ENCODE measurements at regions not wholly inside any gene's neighbourhood (a gene's known extent, or its start where the extent isn't known, plus 50 kb on each side); places are given as distances from the start of the nearest gene placed in this dataset.
"Not testable (repeated sequence)": the region's sequence is repeated elsewhere in the genome, so short reads cannot be mapped to it uniquely, and the experiment has no call there.

DNA sequence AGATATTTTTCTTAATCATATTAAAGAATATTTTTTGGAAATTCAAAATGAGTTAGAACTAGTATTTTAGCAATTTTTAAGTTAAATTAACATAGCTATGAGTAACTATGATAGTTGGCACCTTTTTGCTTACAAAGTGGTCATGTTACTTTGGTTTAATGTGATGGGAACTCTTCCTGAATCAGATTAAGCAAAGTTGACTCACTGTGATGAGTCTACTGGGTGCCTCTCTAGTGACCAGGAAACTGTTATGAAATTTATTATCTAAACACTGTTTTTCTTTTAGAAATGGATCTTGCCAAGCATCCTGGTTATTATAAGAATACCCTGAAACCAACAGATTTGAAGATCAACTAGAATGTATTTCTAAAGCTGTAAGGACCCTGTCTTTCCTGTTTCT is 985.8 kb downstream of the TRAM1L1 start:
- DNase-seq, result no peak

DNA sequence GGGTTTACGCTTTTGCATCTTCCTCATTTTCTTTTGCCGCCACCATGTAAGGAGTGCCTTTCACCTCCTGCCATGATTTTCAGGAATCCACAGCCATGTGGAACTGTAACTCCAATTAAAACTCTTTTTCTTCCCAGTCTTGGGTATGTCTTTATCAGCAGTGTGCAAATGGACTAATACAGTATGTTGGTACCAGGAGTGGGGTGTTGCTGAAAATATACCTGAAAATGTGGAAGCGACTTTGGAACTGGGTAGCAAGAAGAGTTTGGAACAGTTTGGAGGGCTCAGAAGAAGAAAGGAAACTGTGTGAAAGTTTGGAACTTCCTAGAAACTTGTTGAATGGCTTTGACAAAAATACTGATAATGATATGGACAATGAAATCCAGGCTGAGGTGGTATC is 983.9 kb upstream of the NDST4 start:
- not testable (repeated sequence) for DNase-seq

DNA sequence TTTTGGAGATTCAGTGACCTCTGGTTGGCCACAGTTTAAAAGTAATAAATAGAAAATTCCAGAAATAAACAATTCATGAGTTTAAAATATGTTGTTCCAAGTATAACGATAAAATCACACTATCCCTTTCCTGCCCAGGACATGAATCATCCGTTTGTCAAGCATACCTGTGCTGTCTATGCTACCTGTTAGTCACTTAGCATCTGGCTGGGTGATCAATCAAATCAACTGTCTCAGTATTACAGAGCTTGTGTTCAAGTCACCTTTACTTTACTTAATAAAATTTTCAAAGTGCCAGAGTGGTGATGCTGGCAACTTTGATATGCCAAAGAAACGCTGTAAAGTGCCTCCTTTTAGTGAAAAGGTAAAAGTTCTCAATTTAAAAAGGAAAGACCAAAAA is 979.5 kb upstream of the NDST4 start:
- DNase-seq, result no peak

DNA sequence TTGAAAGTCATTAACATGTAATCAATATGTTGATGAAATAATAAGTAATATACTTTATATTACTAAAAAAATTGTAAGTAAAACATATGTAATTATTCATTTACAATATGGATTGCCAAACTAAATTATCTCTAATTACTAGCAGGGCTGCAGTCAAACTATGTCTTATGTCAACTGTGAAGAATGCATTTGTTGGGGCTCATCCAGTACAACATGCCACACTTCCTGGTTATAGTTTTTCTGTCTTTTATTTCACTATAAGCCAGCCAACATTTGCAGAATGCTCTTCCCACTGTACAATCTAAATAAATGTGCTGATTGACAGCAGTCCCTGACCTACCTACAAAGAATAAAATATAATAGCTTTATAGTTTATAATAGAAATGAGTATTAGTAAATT is 975.4 kb upstream of the NDST4 start:
- DNase-seq, result no peak

DNA sequence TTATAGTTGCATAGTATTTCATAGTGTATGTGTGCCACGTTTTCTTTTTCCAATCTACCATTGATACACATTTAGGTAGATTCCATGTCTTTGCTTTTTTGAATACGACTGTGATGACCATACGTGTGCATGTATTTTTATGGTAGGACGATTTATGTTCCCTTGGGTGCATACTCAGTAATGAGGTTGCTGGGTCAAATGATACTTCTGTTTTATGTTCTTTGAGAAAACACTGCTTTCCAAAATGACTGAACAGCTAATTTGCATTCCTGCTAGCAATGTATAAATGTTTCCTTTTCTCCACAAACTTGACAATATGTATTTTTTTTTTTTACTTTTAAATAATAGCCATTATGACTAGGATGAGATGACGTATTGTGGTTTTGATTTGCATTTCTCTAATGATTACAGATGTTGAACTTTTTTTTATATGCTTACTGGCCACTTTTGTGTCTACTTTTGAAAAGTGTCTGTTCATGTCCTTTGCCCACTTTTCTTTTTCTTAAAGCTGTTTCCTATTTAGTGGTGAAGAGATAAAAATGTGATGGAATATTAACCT is 969.5 kb upstream of the NDST4 start:
- no peak for DNase-seq

DNA sequence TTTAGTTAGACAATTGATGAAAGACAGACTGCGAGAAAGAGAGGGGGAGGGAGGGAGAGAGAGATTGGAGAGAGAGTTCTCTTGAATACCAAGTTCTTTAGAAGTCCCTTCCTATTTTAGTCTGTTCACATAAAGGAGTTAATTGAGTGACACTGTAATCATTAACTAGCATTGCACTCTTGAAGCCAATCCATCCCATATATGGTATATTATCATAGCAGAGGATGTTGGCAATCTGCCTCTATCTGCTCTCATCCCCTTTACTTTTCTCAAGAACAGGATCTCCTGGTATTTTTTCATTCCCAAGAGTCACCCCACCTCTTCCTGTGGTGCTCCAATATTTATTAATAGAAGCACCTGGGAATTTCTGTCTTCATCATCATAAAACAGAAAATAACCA is 959.6 kb upstream of the NDST4 start:
- DNase-seq, result no peak

DNA sequence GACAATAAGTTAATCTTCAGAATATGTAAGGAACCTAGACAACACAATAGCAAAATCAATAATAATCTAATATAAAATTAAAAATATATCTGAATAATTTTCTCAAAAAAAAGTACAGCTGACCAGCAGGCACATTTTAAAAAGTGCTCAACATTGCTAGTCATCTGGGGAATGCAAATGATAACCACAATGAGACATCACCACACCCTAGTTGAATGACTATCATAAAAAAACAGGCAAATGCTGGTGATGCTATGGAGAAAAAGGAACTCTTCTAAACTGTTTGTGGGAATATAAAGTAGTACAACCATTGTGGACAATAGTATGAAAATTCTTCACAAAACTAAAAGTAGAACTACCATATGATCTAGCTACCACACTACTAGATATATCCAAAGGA is 956.9 kb upstream of the NDST4 start:
- DNase-seq, result no peak

DNA sequence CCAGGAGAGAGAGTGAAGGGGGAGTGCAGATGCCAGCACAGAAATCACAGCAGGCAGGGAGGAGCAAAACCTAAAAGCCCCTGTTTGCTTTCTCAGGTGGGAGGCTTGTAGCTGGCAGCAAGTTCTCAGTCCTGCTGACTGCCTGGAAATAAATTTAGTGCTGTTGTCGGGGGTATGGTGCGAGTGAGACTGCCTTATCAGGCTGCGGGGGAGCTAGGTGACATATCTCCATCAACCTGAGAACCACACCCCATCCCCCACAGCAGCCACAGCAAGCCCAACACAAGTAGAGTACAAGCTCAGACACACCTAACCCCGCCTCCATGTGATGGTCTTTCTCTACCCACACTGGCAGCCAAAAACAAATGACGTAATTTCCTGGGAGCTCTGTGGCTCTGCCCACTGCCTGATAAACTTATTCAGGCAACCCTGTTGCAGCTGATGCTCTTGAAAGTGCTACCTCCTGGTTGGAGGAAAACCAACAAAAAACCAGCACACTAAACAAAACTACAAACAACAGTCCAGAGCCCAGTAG is 953.4 kb upstream of the NDST4 start:
- no peak for DNase-seq

DNA sequence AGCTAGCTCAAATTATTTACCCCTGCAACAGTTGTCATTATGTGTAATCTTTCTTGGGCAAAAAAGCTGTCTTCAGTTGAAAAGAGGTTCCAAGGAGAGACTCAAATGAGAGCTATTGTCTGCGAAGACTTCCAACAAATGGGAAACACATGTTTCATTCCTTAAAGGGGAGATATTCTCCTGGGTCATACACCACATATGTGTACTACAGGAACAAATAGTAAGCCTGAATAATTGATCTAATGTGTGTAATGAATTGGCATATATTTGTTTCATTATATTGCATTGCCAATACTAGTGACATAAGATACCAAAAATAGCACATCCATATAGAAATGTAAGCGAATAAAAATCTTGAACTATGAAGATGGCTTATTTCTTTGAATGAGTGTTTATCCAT is 950.9 kb upstream of the NDST4 start:
- no peak for DNase-seq

DNA sequence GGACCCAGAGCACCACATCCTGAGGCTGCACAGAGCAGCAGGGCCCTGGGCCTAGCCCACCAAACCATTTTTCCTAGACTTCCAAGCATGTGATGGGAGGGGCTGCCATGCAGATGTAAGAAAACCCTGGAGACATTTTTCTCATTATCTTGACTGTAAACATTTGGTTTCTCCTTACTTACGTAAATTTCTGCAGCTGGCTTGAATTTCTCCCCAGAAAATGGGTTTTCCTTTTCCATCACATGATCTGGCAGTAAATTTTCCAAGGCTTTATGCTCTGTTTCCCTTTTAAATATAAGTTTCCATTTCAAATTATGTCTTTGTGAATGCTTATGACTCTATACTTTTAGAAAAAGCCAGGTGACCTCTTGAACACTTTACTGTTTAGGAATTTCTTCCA is 945.9 kb upstream of the NDST4 start:
- DNase-seq, result no peak

DNA sequence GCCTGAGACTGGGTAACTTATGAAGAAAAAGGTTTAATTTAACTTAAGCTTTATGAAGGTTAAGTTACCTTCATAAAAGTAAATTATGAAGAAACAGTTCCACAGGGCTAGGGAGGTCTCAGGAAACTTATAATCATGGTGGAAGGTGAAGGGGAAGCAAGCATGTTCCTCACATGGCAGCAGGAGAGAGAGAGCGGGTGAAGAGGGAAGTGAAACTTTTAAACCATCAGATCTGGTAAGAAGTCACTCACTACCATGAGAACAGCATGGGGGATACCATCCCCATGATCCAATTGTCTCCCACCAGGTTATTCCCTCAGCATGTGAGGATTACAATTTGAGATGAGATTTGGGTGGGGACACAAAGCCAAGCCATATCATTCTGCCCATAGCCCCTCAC is 944.7 kb upstream of the NDST4 start:
- no peak for DNase-seq

DNA sequence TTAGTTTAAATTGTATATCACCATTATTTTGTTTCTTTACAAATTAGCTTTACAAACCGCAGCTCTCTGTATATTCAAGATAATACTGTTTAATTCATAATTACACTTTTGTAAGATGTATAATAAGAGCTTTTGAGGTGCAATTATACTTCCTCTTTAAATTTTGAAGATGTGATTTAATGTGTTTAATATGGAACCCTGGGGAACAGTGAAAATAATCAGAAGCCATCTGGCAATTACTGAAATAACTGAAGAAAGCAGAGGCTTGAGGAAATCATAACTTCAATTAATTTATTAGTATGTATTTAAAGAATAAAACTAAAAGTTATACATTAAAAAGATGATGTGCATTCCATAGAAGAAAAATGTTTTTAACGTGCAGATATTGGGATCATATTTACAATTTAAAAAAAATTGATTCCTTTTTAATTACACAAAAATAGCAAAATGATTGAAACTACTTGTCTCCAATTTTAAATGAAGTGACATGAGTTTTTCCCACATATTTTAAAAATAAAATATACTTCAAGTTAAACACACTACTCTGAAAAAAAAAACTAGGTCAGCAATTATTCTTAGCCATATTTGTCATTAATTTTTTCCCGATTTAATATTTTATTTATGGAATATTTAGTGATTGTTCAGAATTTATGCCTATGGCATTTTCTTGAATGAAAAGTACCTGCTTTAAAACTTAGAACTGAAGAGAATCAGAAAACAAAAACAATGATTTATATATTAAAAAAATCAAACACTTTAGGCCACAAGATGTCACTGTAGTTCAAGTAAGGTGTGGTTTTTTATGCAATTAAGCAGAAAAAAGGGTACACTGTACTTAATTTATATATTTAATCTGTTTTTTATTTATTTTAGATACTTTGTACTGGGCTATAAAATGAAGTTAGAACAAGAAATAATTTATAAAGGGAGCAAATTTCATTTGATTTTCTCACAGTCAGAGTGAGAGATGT is 942.7 kb upstream of the NDST4 start:
- no peak for DNase-seq

DNA sequence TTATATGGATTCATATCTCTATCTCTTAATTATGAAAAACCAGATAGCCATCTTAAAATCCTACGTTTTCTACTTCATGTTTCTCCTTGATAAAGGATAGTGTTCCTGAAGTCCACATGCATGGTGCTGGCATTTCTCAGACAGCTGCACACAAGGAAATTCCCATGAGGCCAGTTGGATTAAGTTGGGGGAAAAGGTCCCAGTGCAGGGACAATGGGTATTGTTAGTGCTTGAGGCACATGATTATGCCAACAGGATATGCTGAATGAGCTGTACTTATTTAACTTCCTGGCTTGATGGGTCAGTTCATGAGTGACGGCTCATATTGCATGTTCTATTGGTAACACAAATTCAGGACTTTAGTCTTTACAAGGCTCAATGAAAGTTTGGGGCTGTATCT is 913.9 kb upstream of the NDST4 start:
- no peak for DNase-seq

DNA sequence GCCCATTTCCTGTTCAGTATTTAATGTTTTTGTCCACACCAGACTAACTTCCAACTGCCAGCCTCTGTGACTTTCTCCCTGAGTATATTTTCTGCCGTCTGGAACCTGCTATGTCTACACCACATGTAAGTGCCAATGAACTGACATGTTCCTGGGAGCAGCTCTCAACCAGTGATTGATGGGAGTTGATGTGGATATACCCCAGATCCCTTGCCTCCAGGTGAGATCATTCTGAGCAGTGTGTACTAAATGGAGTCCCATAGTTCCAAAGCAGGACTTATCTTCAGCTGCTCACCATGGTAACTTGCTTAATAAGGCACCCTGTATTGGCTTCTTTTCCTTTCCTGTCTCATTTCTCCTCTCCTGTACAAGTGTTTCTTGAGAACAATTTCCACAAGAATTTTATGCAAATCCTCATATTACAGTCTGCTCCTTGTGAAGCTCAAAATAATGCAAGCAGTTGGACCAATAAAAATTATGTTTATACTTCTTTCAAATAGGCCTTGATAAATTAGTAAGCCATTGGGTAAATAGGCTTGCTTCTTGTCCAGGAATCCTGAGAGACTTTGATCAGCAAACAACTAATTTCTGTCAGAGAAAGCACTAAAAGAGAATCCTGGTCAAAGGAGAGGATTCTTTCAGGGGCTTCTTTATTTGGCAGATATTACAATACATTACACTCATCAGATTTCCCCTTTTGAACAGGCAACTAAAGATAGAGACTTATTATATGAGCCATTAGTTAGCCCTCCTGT is 911.7 kb upstream of the NDST4 start:
- DNase-seq, result no peak

DNA sequence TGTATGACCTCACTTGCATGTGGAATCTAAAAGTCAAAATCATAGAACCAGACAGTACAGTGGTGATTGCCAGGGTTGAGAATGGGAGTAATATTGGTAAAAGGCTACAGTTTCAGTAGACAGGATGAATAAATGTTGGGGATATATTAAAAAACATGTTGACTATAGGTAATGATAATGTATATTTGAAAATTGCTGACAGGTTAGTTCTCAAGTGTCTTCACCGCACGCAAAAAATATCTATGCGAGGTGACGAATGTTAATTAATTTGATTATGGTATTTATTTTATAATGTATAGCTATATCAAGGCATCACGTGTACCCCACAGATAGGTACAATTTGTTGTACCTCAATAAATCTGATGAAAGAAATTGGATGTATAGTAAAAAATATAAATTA is 909.6 kb upstream of the NDST4 start:
- no peak for DNase-seq

DNA sequence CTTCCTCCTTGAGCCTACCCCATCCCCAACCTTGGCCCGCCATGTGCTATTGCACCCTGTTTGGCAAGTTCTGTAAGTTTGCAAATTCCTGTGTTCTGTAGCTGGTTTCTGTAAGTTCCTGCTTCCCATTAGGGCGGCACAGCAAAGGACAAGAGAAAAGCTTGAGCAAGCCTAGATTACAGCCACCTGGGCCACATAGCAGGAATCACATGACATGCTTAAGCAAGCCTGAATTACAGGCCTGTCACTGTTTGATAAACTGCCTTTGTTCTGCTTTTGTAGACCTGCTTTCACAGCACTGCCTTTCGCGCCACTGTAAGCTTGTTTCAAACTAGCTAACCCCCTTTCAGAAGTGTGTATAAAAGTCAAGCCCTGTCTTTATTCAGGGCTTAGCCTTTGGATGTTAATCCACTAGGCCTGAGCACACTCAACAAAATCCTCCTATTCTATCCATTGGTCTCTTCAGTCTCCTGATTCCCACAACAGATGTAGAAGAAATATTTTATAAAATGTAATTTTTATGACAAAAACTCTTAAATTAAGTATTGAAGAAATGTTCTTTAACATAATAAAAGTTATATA is 906.8 kb upstream of the NDST4 start:
- DNase-seq, result no peak

DNA sequence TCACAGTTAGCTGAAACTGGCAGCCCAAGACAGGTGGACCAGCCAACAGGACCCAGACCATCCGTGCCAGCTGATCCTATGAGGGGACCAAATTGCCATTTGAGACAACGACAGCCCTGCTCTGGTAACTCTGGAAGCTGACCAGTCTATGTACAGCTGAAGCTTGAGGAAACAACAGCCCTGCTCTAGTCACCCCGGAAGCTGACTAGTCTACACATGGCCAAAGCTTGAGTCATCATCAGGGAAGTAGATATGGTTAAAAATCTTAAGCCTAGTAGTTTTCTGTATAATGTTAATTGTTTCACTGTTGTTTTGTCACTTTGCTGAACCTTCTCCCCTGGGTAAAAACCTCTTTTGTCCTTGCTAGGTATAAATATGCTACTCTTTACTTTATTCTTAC is 905.4 kb upstream of the NDST4 start:
- DNase-seq, result no peak

DNA sequence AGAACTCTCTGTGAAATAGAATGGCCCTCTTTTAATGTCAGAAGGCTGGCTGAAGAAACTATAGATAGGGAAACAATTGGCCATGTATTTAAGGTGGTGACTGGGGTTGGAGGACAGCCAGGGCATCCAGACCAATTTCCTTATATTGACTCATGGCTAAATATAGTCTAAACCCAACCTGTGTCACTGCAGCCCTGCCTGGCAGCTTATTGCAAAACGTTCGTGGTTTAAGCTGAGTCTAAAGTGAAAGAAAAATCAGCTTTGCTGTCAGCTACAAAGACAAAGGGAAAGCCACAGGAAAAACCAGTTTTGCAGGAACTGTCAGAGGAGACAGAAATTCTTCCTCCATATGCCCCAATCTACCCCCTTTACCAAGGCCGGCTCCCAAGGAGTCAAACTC is 902.8 kb upstream of the NDST4 start:
- no peak for DNase-seq

DNA sequence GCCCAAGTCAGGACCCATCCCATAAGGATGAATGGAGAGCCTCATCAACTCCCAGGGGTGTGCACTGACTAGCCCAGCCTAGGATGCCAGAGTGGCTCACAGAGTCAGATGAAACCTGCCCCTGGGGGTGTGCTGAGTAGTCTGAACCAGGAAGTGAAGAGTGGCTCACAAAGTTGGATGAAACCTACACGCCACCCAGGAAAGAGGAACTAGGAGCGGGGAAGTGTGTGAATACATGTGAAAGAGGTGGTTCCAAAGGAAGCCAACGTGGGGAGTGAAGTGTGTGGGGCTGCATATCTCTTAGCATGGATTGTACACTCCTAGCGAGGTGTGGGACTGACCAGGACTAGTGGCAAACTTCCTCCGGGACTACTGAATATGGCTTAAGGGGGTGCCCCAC is 902.1 kb upstream of the NDST4 start:
- DNase-seq, result no peak

DNA sequence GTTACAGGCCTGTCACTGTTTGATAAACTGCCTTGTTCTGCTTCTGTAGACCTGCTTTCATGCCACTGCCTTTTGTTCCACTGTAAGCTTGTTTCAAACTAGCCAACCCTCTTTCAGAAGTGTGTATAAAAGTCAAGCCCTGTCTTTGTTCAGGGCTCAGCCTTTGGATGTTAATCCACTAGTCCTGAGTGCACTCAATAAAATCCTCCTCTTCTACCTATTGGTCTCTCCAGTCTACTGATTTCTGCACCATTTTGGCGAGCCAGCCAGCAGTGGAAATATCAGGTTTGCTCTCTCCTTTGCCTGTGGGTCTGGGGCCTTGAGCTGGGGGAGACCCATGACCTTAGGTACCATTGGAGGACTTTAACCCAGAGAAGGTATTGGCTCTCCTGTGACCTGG is 901.6 kb upstream of the NDST4 start:
- no peak for DNase-seq

DNA sequence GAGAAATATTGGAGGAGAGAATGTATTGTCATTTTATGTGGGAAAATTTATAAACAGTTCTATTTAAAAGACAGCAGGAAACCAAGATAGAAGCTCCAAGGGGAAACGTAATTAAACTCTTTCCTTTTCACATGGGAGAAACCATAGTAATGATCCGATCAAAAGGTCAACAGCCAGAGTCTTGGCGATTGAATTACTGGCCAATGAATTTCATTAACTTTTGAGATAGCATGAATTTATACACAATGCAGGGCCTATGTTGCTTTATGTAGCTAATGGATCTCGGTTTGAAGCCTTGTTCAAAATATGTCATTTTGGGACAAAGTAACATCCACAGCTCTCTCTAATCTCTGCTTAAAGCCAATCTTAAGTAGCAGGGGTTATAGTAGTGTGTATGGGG is 897.5 kb upstream of the NDST4 start:
- DNase-seq, result no peak

DNA sequence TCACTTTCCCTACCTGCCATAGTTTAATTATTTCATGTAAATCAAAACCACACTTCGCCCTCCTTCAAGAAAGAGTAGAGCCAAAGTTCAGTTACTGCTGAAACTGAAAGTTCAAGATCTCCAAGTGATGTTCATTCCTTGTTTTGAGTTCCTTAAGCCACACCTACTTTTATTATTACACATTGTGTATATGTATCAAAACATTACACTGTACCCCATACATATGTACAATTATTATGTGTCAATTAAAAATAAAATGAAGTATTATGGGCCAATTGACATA is 892.3 kb upstream of the NDST4 start:
- no peak for DNase-seq

DNA sequence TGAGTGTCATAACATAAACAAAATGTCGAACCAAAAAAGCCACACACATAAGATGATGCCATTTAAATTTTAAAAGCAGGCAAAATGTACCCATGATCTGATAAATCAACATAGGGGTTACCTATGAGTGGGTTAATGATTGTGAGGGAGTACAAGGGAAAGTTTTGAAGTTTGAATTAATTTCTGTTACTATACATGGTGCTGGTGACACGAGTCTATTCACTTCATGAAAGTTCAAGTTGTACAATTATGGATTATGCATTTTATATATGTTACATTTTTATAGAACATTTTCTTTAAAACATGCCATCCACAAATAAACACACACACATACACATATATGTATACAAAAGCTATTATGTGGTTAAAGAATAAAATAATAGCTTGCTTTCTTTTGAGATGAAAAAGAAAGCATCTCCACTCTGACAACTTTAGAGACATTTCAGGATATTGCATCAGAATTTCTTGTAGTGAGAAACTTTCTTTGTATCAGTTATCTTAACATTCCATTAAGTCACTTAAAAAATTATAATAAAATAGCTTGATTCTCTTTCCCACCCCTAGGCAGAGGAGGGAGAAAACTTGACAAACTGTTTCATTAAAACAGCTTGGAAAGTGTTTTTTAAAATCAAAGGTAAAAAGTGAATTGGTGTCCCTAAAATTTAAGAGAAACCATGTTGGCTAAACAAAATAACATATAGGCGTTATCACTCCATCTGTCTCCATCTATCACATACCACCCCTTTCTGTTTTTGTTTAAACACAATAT is 891.8 kb upstream of the NDST4 start:
- DNase-seq, result no peak
